Erythroblast (primary cell): ENCODE measurements at regions not wholly inside any gene's neighbourhood (a gene's known extent, or its start where the extent isn't known, plus 50 kb on each side); places are given as distances from the start of the nearest gene placed in this dataset.

ENCODE experiments used
- GATA1 ChIP-seq: IDR thresholded peaks from 2 replicates; pipeline ENCODE4 v1.6.1; 2011; ENCODE audit warnings: low read depth, mild to moderate bottlenecking, control low read depth, low read length, moderate library complexity
- POLR2A ChIP-seq: IDR thresholded peaks from 2 replicates; pipeline ENCODE4 v1.6.1; 2011; ENCODE audit warnings: mild to moderate bottlenecking, low read length

DNA sequence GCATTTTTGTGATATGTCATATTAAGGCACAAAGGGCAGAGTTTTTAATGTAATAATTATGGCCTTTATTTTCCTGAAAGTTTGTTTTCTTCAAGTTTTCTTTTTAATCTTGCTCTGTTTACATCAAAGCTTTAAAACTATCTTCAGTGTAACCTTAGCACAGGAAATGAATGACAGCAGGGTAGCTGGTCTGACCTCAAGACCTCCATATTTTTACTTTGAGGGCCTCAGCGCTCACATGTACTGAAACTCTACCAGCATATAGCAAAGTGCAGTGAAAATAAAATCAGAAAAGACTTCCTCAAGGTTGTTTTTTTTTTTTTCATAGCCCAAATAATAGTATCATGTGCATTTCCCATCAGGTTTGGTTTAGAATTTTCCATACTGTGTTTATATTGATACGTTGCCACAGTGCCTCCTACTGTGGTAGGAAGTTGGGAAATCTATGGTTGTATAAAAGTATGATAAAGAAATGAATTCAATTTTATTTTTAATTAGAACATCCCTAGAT, 163.4 kb downstream of the UBE2E3 start:
- TF ChIP-seq POLR2A (no peak), GATA1 (no peak)
